ENCODE measurements at regions not wholly inside any gene's neighbourhood (a gene's known extent, or its start where the extent isn't known, plus 50 kb on each side); places are given as distances from the start of the nearest gene placed in this dataset.
A peak's percentile ranks its signal among the peaks of the same experiment; 100 is the strongest.
"Not testable (repeated sequence)": the region's sequence is repeated elsewhere in the genome, so short reads cannot be mapped to it uniquely, and the experiment has no call there.

DNA sequence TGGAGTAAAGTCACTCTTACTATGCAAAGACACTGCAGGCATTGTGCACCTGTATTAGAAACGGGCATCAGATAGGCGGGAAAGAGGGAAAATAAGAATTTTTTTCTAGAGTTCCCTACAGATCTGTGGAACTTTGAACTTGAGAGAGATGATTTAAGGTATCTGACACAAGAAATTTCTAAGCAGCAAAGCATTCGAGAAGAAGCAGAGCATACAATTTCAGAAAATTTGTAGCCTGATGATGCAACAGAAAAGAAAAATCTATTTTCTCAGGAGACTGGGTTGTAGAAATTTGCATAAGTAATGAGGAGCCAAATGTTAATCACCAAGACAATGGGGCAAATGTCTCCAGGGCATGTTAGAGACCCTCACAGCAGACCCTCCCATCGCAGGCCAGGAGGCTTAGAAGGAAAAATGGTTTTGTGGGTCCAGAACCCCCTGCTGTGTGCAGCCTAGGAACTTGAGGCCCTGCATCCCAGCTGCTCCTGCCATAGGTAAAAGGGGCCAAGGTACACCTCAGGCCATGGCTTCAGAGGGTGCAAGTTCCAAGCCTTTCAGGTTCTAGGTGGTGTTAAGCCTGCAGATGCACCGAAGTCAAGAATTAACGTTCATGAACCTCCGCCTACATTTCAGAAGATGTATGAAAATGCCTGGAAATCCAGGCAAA, 163.5 kb upstream of the GTF2H2 start:
- peak in 1 of 2 donors; percentile 20 for DNase-seq (ENCODE audit: low spot score in 2 of 2)
- not testable (repeated sequence) for H3K27ac Mint-ChIP-seq, ATAC-seq, H3K9me3 Mint-ChIP-seq, H3K36me3 Mint-ChIP-seq

All from activated naive CD4-positive, alpha-beta T cell treated with anti-CD3 and anti-CD28 coated beads, Interleukin-2, amount 50 U/mL, for 72 hours (primary cell).